Choroid plexus epithelial cell (primary cell): ENCODE measurements at regions not wholly inside any gene's neighbourhood (a gene's known extent, or its start where the extent isn't known, plus 50 kb on each side); places are given as distances from the start of the nearest gene placed in this dataset.

Source experiments
- DNase-seq: peaks from one replicate; pipeline ENCODE4 v3.0.0-alpha.2; 2010; ENCODE audit warnings: low read depth
- H3K4me3 ChIP-seq: 2 replicates; pipeline ENCODE4 v1.5.1; 2011; ENCODE audit warnings: low read depth, mild to moderate bottlenecking, control low read depth, low read length, moderate library complexity
- CTCF ChIP-seq: conservative IDR thresholded peaks from 2 replicates; pipeline ENCODE4 v1.5.1; 2011; ENCODE audit warnings: low read depth, mild to moderate bottlenecking, control low read depth, inconsistent platforms, low read length, moderate library complexity

DNA sequence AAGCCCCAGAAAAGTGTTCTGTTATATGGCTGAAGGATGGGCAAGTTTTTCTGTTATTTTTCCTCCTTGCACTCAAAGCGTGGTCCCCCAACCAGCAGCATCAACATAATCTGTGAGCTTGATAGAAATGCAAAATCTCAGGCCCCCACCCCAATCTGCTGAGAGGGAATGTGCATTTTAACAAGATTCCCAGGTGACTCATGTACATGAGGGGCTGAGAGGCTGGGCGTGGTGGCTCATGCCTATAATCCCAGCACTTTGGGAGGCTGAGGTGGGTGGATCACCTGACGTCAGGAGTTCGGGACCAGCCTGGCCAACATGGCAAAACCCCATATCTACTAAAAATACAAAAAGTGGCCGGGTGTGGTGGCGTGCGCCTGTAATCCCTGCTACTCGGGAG lies 326.8 kb upstream of the PODXL start:
- no peak for TF ChIP-seq CTCF
- H3K4me3 ChIP-seq = no peak overlapping the region
- DNase-seq = no peak

DNA sequence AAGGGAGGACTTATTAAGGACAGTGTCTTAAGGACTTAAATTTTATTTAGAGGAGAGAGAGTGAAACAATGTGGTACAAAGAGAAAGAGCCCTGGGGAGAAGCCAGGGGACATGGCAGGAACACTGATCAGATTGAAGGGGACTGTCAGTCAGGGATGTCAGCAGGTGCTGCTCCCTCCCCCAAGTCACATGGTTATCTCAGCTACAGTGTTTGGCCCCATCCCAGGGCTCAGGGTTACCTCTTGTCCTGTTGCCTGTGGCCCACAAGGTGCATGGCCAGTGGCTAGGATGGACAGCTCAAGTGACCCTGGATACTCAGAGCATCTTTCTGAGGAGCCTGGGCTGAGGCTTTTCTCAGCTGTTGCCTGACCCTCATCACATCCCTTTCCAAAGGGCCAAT lies 325.9 kb upstream of the PODXL start:
- TF ChIP-seq CTCF = no peak
- no peak for DNase-seq
- H3K4me3 ChIP-seq = no peak overlapping the region

- DNase-seq = no peak
- H3K4me3 ChIP-seq = no peak overlapping the region
- no peak for TF ChIP-seq CTCF
Observed at GRCh38 chr7:131880078-131880477, 323.6 kb upstream of the PODXL start.

- no peak overlapping the region for H3K4me3 ChIP-seq
- no peak for TF ChIP-seq CTCF
- no peak for DNase-seq
Observed at GRCh38 chr7:131879424-131879823, 323.0 kb upstream of the PODXL start.

GRCh38 chr7:131878777-131879176 lies 322.3 kb upstream of the PODXL start:
- DNase-seq = no peak
- no peak for TF ChIP-seq CTCF

DNA sequence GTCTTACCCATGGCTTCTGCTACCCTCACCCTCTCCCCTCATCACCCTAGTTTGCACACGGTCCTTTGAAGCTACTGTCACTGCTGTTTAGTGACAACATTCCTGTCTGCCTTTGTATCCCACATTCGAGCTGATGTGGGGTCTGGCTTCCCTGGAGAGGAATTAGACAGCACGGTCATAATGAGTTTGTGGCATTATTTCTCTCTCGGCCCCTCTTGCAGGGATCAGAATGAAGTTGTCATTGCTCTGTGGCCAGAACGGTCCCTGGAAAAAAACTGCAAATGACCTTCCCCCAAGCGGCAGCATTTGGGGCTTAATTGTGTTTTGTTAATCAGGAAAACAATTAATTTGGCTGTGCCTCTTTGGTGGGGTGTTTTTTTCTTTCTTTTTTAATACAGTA lies 317.2 kb upstream of the PODXL start:
- H3K4me3 ChIP-seq = no peak overlapping the region
- no peak for DNase-seq
- no peak for TF ChIP-seq CTCF

More at GRCh38 chr7:131878777-131879176, 322.3 kb upstream of the PODXL start:
- no peak overlapping the region for H3K4me3 ChIP-seq

DNA sequence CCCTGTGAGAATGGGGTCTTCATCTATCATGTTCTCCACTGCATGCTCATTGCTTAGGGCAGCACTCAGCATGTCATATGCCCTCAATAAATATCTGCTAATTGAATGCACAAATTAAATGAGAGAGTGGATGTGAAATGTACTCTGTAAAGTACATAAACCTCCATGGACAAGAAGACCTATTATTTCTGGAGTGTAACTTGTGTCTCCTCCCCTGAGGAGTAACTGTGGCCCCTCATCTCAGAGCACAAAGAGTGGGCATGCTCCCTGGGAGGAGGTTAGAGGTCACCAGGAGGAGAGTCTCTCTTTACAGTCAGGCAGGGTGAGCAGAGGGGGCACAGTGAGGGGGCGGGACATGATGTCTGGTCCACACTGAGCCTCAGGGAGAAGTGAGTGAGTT lies 313.6 kb upstream of the PODXL start:
- H3K4me3 ChIP-seq = no peak overlapping the region
- DNase-seq = no peak

More for the DNA sequence above, 313.6 kb upstream of the PODXL start:
- TF ChIP-seq CTCF = no peak
